ENCODE measurements at regions not wholly inside any gene's neighbourhood (a gene's known extent, or its start where the extent isn't known, plus 50 kb on each side); places are given as distances from the start of the nearest gene placed in this dataset.

- TF ChIP-seq ZC3H10 (CRISPR knock-in tag; IDR thresholded peaks at IDR 0.05) (no peak), GLIS3 (CRISPR knock-in tag; IDR thresholded peaks at IDR 0.05) (no peak), RARB (CRISPR knock-in tag; IDR thresholded peaks at IDR 0.05) (no peak), CREB5 (CRISPR knock-in tag; IDR thresholded peaks at IDR 0.05; ENCODE audit: low read depth) (no peak), ARNTL (CRISPR knock-in tag; IDR thresholded peaks at IDR 0.05; ENCODE audit: borderline replicate concordance, low read depth) (no peak), POU6F1 (CRISPR knock-in tag; IDR thresholded peaks at IDR 0.05; ENCODE audit: borderline replicate concordance, low read depth) (no peak), ZFP30 (CRISPR knock-in tag; IDR thresholded peaks at IDR 0.05) (no peak), TSHZ2 (CRISPR knock-in tag; IDR thresholded peaks at IDR 0.05) (no peak), CSDC2 (CRISPR knock-in tag; IDR thresholded peaks at IDR 0.05) (no peak)
These were observed 328.9 kb upstream of the TRPC7 start for GRCh38 chr5:136694258-136694657.

Measured in SK-N-SH treated with all-trans-retinoic acid at 6 μM for 48 hours (cell line).